K562 (cell line): ENCODE measurements at regions not wholly inside any gene's neighbourhood (a gene's known extent, or its start where the extent isn't known, plus 50 kb on each side); places are given as distances from the start of the nearest gene placed in this dataset.

Experiments used
- CEBPG ChIP-seq, 3 experiments: fragments of 200-800 bp in 1 of 3; sonication (Bioruptor generic) in 1 of 3; sonication (generic) in 1 of 3; formaldehyde crosslinking in 1 of 3; IDR thresholded peaks in 2 of 3; conservative IDR thresholded peaks in 1 of 3; 2 replicates each; pipeline versions ENCODE4 v1.6.1 to v1.8.0; 2016 to 2022; ENCODE audit warnings: missing compliant biosample characterization in 2 of 3, missing genetic modification characterization in 2 of 3, mild to moderate bottlenecking in 1 of 3, missing genetic modification reagents in 1 of 3
- CHD1 ChIP-seq: fragments of 200-600 bp; sonication (generic); IDR thresholded peaks from one replicate; pipeline ENCODE4 v1.6.1; 2012; ENCODE audit warnings: mild to moderate bottlenecking, moderate library complexity, low read length, inconsistent platforms
- E2F3 ChIP-seq: fragments of 250-450 bp; sonication (Bioruptor Pico); IDR thresholded peaks from 2 replicates; pipeline ENCODE4 v1.4.0; 2020; ENCODE audit warnings: mild to moderate bottlenecking
- ETS2 ChIP-seq: IDR thresholded peaks from 2 replicates; pipeline ENCODE4 v1.6.1; 2016; ENCODE audit warnings: borderline replicate concordance, missing genetic modification characterization, mild to moderate bottlenecking, moderate library complexity, missing compliant biosample characterization; ENCODE audit not compliant: poor library complexity, severe bottlenecking
- HIVEP1 ChIP-seq: fragments of 250-450 bp; sonication (Bioruptor Pico); IDR thresholded peaks from 2 replicates; pipeline ENCODE4 v1.4.0; 2020; ENCODE audit warnings: mild to moderate bottlenecking
- JUNB ChIP-seq: fragments of 450-650 bp; formaldehyde crosslinking; conservative IDR thresholded peaks from 2 replicates; pipeline ENCODE4 v1.4.0; 2020; ENCODE audit warnings: mild to moderate bottlenecking
- NBN ChIP-seq: fragments of 450-650 bp; IDR thresholded peaks from 2 replicates; pipeline ENCODE4 v1.6.1; 2016; ENCODE audit warnings: low read depth, mild to moderate bottlenecking
- NCOA1 ChIP-seq: fragments of 450-650 bp; IDR thresholded peaks from 2 replicates; pipeline ENCODE4 v1.6.1; 2016; ENCODE audit warnings: low read depth
- NRF1 ChIP-seq, 2 experiments: fragments of 450-650 bp; IDR thresholded peaks in 1 of 2; conservative IDR thresholded peaks in 1 of 2; 2 replicates each; pipeline ENCODE4 v1.6.1; 2014; ENCODE audit warnings: mild to moderate bottlenecking in 2 of 2
- PCBP1 ChIP-seq: fragments of 200-400 bp; formaldehyde crosslinking; IDR thresholded peaks from 2 replicates; pipeline ENCODE4 v1.6.1; 2018; ENCODE audit warnings: mild to moderate bottlenecking, low read depth, low read length; ENCODE audit not compliant: poor library complexity, severe bottlenecking
- SIN3B ChIP-seq: fragments of 450-650 bp; IDR thresholded peaks from 2 replicates; pipeline ENCODE4 v1.6.1; 2017; ENCODE audit warnings: low read depth, mild to moderate bottlenecking, moderate library complexity
- SMC3 ChIP-seq: conservative IDR thresholded peaks from 2 replicates; pipeline ENCODE4 v1.6.1; 2011; ENCODE audit warnings: low read depth, low read length, improper control_type of control experiment; ENCODE audit not compliant: insufficient read depth
- TAF7 ChIP-seq: fragments of 450-650 bp; IDR thresholded peaks from 2 replicates; pipeline ENCODE4 v1.6.1; 2016; ENCODE audit warnings: missing genetic modification characterization, missing compliant biosample characterization
- TGIF2 ChIP-seq: sonication (generic); formaldehyde crosslinking; IDR thresholded peaks from 2 replicates; pipeline ENCODE4 v1.8.1; 2022; ENCODE audit warnings: mild to moderate bottlenecking, missing genetic modification reagents, moderate library complexity
- ZC3H11A ChIP-seq: IDR thresholded peaks from 2 replicates; pipeline ENCODE4 v1.6.1; 2012; ENCODE audit warnings: low read depth, low read length, improper control_type of control experiment
- ZNF184 ChIP-seq: sonication (generic); formaldehyde crosslinking; IDR thresholded peaks from 2 replicates; pipeline ENCODE4 v1.5.0; 2020; ENCODE audit warnings: missing genetic modification reagents
- ZNF217 ChIP-seq: sonication (generic); formaldehyde crosslinking; IDR thresholded peaks from 2 replicates; pipeline ENCODE4 v1.8.0; 2022; ENCODE audit warnings: mild to moderate bottlenecking, missing genetic modification reagents
- ZNF780A ChIP-seq: fragments of 250-450 bp; sonication (Bioruptor Pico); IDR thresholded peaks from 2 replicates; pipeline ENCODE4 v1.5.0; 2021; ENCODE audit warnings: mild to moderate bottlenecking
- TF ChIP-seq, protein P1 (sequence below): sonication (generic); formaldehyde crosslinking; IDR thresholded peaks from 2 replicates; pipeline ENCODE4 v1.8.0; 2023; ENCODE audit warnings: mild to moderate bottlenecking, missing genetic modification reagents
- TF ChIP-seq, protein P2 (sequence below): sonication (generic); formaldehyde crosslinking; IDR thresholded peaks from 2 replicates; pipeline ENCODE4 v1.8.0; 2022; ENCODE audit warnings: missing genetic modification reagents, mild to moderate bottlenecking, borderline replicate concordance
- TF ChIP-seq, protein P3 (sequence below), 2 experiments: IDR thresholded peaks; 2 replicates each; pipeline ENCODE4 v1.6.1; 2011; ENCODE audit warnings: borderline replicate concordance in 1 of 2, control low read depth in 1 of 2, low read depth in 1 of 2, low read length in 1 of 2, mild to moderate bottlenecking in 1 of 2, mixed read lengths in 1 of 2, moderate library complexity in 1 of 2; ENCODE audit not compliant: insufficient read depth in 1 of 2, insufficient read length in 1 of 2, poor library complexity in 1 of 2, severe bottlenecking in 1 of 2; ENCODE audit errors: extremely low read depth in 1 of 2

- TF ChIP-seq NRF1 (conservative IDR thresholded peaks at IDR 0.05 in 1 of 2, IDR thresholded peaks at IDR 0.05 in 1 of 2) (peak; percentile 83 to 84), ZNF780A (CRISPR knock-in tag) (0 out of 2 replicates have a peak, but pooled peaks have one; percentile 49), ZNF184 (CRISPR knock-in tag) (no peak), TAF7 (tag) (peak; percentile 94), ETS2 (tag) (no peak), E2F3 (peak; percentile 98), NBN (no peak), ZC3H11A (no peak), CHD1 (no peak), SMC3 (no peak), ZNF217 (CRISPR knock-in tag) (no peak), NCOA1 (no peak), HIVEP1 (CRISPR knock-in tag) (peak; percentile 97), TGIF2 (CRISPR knock-in tag) (no peak), SIN3B (no peak), JUNB (CRISPR knock-in tag) (no peak), CEBPG (CRISPR knock-in tag; IDR thresholded peaks at IDR 0.05) (no peak), CEBPG (tag; conservative IDR thresholded peaks at IDR 0.05 in 1 of 2, IDR thresholded peaks at IDR 0.05 in 1 of 2) (no peak), PCBP1 (no peak)
- TF ChIP-seq, protein P1, sequence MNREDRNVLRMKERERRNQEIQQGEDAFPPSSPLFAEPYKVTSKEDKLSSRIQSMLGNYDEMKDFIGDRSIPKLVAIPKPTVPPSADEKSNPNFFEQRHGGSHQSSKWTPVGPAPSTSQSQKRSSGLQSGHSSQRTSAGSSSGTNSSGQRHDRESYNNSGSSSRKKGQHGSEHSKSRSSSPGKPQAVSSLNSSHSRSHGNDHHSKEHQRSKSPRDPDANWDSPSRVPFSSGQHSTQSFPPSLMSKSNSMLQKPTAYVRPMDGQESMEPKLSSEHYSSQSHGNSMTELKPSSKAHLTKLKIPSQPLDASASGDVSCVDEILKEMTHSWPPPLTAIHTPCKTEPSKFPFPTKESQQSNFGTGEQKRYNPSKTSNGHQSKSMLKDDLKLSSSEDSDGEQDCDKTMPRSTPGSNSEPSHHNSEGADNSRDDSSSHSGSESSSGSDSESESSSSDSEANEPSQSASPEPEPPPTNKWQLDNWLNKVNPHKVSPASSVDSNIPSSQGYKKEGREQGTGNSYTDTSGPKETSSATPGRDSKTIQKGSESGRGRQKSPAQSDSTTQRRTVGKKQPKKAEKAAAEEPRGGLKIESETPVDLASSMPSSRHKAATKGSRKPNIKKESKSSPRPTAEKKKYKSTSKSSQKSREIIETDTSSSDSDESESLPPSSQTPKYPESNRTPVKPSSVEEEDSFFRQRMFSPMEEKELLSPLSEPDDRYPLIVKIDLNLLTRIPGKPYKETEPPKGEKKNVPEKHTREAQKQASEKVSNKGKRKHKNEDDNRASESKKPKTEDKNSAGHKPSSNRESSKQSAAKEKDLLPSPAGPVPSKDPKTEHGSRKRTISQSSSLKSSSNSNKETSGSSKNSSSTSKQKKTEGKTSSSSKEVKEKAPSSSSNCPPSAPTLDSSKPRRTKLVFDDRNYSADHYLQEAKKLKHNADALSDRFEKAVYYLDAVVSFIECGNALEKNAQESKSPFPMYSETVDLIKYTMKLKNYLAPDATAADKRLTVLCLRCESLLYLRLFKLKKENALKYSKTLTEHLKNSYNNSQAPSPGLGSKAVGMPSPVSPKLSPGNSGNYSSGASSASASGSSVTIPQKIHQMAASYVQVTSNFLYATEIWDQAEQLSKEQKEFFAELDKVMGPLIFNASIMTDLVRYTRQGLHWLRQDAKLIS (CRISPR knock-in tag) = no peak
- TF ChIP-seq, protein P2, sequence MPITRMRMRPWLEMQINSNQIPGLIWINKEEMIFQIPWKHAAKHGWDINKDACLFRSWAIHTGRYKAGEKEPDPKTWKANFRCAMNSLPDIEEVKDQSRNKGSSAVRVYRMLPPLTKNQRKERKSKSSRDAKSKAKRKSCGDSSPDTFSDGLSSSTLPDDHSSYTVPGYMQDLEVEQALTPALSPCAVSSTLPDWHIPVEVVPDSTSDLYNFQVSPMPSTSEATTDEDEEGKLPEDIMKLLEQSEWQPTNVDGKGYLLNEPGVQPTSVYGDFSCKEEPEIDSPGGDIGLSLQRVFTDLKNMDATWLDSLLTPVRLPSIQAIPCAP (CRISPR knock-in tag) = no peak
- TF ChIP-seq, protein P3, sequence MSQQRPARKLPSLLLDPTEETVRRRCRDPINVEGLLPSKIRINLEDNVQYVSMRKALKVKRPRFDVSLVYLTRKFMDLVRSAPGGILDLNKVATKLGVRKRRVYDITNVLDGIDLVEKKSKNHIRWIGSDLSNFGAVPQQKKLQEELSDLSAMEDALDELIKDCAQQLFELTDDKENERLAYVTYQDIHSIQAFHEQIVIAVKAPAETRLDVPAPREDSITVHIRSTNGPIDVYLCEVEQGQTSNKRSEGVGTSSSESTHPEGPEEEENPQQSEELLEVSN (IDR thresholded peaks at IDR 0.05; ENCODE audit: borderline replicate concordance in 1 of 2, extremely low read depth in 1 of 2, insufficient read depth in 1 of 2, insufficient read length in 1 of 2, low read depth in 1 of 2, low read length in 1 of 2, poor library complexity in 1 of 2, severe bottlenecking in 1 of 2) = no peak
Observed at GRCh38 chr5:91291628-91292569, 91.2 kb downstream of the ARRDC3 start (continued).
